ENCODE measurements at regions not wholly inside any gene's neighbourhood (a gene's known extent, or its start where the extent isn't known, plus 50 kb on each side); places are given as distances from the start of the nearest gene placed in this dataset.

- no peak for TF ChIP-seq CTCF (IDR thresholded peaks at IDR 0.05)
- TF ChIP-seq POLR2AphosphoS5 (IDR thresholded peaks at IDR 0.05) = no peak
- no peak for TF ChIP-seq POLR2A (IDR thresholded peaks at IDR 0.05)
- no peak for TF ChIP-seq EP300 (IDR thresholded peaks at IDR 0.05)
Observed at GRCh38 chr6:209432-210103, 82.7 kb upstream of the DUSP22 start.

Data from sigmoid colon (tissue), 4 donors.